Colon (tissue), 2 donors: ENCODE measurements at regions not wholly inside any gene's neighbourhood (a gene's known extent, or its start where the extent isn't known, plus 50 kb on each side); places are given as distances from the start of the nearest gene placed in this dataset.

Experiments
- FAIRE-seq: peaks from 2 replicates; lab custom pipeline; 2012; peaks lifted over from hg19 to GRCh38; lab: Jason Lieb, UNC
- donor health status: control.
- donor health status: control.

- FAIRE-seq: no peak
Measured at GRCh38 chr4:13036841-13037240, 447.3 kb downstream of the RAB28 start.

GRCh38 chr4:13032936-13033335, 451.2 kb downstream of the RAB28 start:
- no peak for FAIRE-seq

DNA sequence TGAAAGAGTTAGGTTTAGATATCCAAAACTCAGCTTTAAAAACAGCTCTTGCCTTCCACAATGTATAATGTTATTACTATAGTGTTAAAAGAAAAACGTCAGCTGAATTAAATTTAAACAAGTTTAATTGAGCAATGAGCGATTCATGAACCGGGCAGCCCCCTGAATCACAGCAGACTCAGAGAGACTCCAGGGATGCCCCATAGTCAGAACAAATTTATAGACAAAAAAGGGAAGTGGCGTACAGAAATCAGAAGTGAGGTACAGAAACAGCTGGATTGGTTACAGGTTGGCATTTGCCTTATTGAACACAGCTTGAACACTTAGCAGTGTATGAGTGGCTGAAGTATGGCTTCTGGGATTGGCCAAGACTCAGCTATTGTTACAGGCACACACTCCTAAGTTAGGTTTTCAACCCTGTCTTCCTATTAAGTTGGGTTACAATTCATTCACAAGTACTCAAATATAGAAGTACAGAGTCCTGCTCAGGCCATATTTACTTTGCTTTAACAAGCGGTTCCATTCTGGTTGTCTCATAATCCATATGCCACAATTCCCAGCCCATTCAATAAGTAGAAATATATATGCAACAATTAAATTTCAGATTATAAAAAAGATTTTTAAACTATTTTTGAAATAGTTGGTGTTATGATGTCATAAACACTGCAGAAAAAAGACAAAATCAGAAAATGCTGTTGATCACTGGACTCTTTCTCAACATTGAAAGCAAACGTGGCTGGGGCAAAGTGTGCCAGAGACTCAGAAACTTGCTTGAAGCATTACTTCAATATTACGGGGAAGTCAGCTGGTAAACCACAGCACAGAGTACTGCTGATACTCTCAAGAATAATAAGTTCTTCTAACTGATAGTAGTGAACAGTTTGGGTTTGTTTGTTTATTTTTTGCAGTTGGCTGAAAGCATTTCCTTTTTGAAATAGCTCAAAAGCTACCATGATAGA, 459.7 kb downstream of the RAB28 start:
- no peak for FAIRE-seq

GRCh38 chr4:13007802-13008470, 476.2 kb downstream of the RAB28 start:
- no peak for FAIRE-seq

- FAIRE-seq: no peak
Measured at GRCh38 chr4:12993923-12994322, 490.2 kb downstream of the RAB28 start.

- FAIRE-seq: no peak
Measured at GRCh38 chr4:12987284-12987683, 496.9 kb downstream of the RAB28 start.

DNA sequence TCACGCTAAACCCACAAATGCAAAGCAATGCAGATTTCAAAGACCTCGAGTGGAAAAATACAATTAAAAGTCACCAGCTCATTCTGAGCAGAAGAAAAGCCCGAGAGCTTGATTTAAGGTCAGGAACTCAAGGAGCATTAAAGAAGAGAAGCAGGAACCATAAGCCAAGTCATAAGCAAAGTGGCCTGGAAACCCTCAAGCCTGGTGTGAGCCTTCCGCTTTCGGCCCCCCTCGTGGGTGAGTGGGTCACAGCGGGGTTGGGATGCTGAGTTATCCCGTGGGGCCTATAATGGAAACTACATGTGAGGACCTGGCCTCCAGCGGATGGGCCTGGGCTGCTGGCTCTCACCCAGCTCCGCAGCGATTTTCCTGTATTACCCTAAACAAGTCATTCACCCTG, 504.3 kb downstream of the RAB28 start:
- no peak for FAIRE-seq

GRCh38 chr4:12978310-12978709, 505.8 kb downstream of the RAB28 start:
- FAIRE-seq: no peak

- FAIRE-seq: no peak
Measured at GRCh38 chr4:12975511-12975910, 508.6 kb downstream of the RAB28 start.

DNA sequence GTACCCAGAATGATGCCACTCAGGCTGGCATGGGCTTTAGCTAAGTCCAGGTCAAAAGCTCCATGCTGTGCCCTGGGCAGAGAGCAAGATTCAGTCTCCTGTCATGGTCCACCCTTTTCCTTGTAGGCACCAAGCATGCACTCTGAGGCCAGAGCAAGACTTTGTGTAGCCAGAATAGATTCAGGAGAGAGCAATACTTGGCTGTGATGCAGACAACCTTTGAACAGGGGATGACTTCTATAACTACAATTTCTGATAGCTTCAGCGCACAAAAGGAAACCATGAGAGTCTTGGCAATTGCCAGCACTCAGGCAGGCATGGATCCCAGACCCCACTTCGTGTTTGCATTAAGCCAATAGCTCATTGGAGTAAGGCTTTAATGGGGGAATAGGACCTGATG, 510.6 kb downstream of the RAB28 start:
- FAIRE-seq: no peak

DNA sequence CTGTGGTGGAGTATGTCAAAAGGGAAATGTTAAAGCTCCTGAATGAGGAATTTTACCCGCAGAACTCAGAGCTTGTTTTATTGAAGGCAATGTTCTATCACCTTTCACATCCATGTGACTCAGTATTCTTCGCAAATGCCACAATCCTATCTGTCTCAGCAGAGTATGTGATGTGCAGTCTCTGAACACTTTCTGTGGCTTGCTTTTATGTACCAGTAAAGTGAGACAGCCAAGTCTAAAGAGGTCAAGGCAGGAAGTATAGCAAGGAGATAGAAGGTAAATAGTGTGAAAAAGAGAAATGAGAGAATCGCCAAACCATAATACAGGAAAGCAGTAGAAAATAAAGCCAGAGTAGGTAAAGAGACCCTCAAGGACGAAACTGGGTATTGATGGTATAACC, 515.8 kb downstream of the RAB28 start:
- FAIRE-seq: no peak

DNA sequence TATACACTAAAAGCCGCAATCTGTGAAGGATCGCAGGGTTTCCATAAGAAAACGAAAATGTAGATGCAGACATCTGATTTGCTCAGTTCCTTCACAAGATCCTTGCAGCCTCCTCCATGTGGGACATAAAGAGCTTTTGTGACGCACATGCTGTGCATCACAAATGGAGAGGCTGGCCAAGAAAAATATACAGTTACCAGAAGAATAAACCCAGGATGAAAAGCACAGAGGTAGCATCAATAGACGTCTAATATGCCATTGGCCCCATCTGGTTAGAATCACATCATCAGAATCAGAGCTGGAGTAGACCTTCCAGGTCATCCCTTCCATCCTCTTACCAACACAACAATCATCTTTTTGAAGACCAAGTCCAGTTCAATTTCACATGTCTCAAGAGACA, 517.4 kb downstream of the RAB28 start:
- no peak for FAIRE-seq

GRCh38 chr4:12965334-12965733, 518.8 kb downstream of the RAB28 start:
- no peak for FAIRE-seq

DNA sequence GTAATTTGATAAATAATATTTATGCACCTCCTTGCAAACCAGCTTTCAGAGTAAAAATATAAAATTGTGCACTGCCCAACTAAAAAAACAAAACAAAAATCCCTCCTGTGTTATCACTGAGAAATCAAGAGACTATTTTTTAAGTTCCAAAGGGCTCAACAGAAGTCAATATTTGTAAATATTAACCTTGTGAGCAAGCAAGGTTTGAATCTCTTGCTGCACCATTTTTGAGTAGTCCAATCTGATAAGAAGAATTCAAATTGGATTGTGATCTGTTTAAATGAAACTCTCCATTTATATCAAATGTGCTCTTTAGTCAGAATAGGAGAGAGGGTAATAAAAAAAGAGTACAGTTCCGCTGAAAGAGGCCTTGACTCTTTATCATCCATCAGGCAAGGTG, 520.2 kb downstream of the RAB28 start:
- no peak for FAIRE-seq

- FAIRE-seq: no peak
Measured at GRCh38 chr4:12963291-12963690, 520.8 kb downstream of the RAB28 start.

DNA sequence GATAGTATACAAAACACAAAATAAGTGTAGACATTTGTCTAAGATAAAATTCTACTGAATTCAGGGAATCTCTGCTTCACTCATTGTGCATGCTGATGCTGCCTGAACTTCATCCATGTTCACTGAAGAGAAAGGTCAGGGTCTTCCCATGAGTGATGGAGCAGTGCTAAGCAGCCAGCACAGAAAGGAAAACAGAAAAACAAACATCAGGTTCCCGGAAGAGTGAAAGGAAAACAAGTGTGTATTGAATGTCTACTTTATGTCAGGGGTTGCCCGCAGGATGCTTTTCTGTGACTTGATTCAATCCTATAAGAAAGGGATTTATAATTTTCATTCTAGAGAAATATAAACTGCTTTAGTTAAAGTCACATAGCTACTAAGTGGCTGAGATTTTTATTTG, 522.4 kb downstream of the RAB28 start:
- FAIRE-seq: no peak

- no peak for FAIRE-seq
Measured at GRCh38 chr4:12958436-12958835, 525.7 kb downstream of the RAB28 start.

GRCh38 chr4:12957108-12957507, 527.0 kb downstream of the RAB28 start:
- FAIRE-seq: no peak

DNA sequence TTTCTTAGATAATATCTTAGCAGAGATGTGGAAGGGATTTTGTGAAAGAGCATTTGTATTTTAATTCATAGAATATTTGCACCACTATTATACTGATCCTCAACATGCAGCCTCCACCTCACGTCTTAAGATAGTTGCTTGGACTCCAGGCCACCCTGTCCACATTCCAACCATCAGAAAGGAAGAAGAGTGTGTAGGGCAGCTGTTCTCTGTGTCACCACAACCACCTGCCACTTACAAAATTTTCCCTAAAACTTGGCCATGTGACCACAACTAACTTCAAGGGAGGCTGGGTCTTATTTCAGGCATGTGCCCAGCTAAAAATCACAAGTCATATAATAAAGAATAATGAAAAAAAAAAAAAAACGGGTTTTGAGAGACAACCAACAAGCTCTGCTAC, 528.1 kb downstream of the RAB28 start:
- no peak for FAIRE-seq

GRCh38 chr4:12949719-12950490, 534.2 kb downstream of the RAB28 start:
- no peak for FAIRE-seq

DNA sequence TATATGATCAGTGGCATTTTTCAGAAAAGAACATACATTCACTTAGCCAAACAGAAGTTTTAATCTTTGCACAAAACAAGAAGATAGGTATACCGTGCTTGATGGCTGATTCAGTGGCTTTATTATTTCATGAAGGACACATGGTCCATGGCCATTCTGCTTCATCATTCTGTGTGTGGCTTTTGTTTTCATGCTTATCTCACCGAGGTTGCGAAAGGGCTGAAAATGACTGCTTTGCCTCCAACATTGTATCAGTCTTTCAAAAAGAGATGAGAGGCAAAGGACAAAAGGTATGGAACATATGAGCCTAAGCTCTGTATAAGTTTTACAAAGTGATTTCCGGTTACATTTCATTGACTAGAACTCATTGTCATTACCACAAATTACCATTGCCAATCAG, 541.1 kb downstream of the RAB28 start:
- FAIRE-seq: no peak

DNA sequence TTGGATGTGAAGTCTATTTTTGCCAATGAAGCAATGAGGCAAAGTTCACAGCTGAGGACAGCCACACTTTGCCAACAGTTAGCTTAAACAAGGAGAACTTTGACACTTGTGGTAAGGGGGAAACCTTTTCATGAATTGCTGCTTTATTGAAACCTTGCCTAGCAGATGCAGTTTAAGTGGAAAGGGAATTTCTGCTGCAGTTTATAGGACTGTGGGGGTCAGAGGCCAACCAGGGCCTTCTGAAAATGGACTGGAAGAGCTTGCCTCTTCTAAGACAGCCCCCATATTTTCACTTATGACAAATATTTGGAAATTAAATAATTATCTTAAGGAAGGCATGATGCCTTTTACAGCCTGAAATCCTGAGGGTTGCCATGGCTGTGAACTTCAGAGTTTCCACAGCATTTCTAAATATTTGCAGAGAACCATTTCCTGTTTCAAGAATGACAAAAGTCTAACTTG, 550.3 kb downstream of the RAB28 start:
- no peak for FAIRE-seq
